SK-MEL-5 (cell line): ENCODE measurements at regions not wholly inside any gene's neighbourhood (a gene's known extent, or its start where the extent isn't known, plus 50 kb on each side); places are given as distances from the start of the nearest gene placed in this dataset.

ENCODE experiments used
- DNase-seq: peaks from one replicate; pipeline ENCODE4 v3.0.0-alpha.2; 2016; ENCODE audit warnings: low read depth, low spot score
- in situ Hi-C: cut with HindIII; loops from 2 replicates; pipeline ENCODE4 v1.10.0; 2016; ENCODE audit warnings: low sequenced_read_pairs, high pct_unique_total_duplicates, low pct_unique_long_range_greater_than_20kb

- no peak for DNase-seq
- in situ Hi-C loops: no loop called here
Observed at GRCh38 chr10:120641695-120642094, 184.7 kb downstream of the PLPP4 start.

GRCh38 chr10:120643351-120643750 lies 186.3 kb downstream of the PLPP4 start:
- no peak for DNase-seq
- in situ Hi-C loops: no loop called here

GRCh38 chr10:120644556-120645410 lies 187.8 kb downstream of the PLPP4 start:
- in situ Hi-C loops: no loop called here
- DNase-seq: no peak

GRCh38 chr10:120646159-120646732 lies 189.2 kb downstream of the PLPP4 start:
- in situ Hi-C loops: no loop called here
- no peak for DNase-seq

- in situ Hi-C loops: no loop called here
- DNase-seq: no peak
Observed at GRCh38 chr10:120646738-120647456, 189.9 kb downstream of the PLPP4 start.

- DNase-seq: no peak
- in situ Hi-C loops: no loop called here
Observed at GRCh38 chr10:120650705-120651399, 193.8 kb downstream of the PLPP4 start.

GRCh38 chr10:120656107-120656506 lies 195.1 kb upstream of the WDR11 start:
- no peak for DNase-seq
- in situ Hi-C loops: no loop called here

GRCh38 chr10:120657371-120657770 lies 193.8 kb upstream of the WDR11 start:
- in situ Hi-C loops: no loop called here
- no peak for DNase-seq

- DNase-seq: no peak
Observed at GRCh38 chr10:120658943-120659885, 191.9 kb upstream of the WDR11 start.

GRCh38 chr10:120666308-120666707 lies 184.9 kb upstream of the WDR11 start:
- no peak for DNase-seq
- in situ Hi-C loops: no loop called here

More at GRCh38 chr10:120658943-120659885, 191.9 kb upstream of the WDR11 start:
- in situ Hi-C loops: no loop called here

GRCh38 chr10:120667276-120667675 lies 183.9 kb upstream of the WDR11 start:
- in situ Hi-C loops: no loop called here
- DNase-seq: no peak

- no peak for DNase-seq
- in situ Hi-C loops: no loop called here
Observed at GRCh38 chr10:120671491-120671890, 179.7 kb upstream of the WDR11 start.

GRCh38 chr10:120683454-120683853 lies 167.7 kb upstream of the WDR11 start:
- DNase-seq: no peak
- in situ Hi-C loops: no loop called here

- in situ Hi-C loops: no loop called here
- DNase-seq: no peak
Observed at GRCh38 chr10:120684226-120684625, 166.9 kb upstream of the WDR11 start.

- in situ Hi-C loops: no loop called here
- DNase-seq: no peak
Observed at GRCh38 chr10:120685136-120685535, 166.0 kb upstream of the WDR11 start.

- DNase-seq: no peak
- in situ Hi-C loops: no loop called here
Observed at GRCh38 chr10:120688928-120689327, 162.2 kb upstream of the WDR11 start.
